Endothelial cell of umbilical vein (primary cell): ENCODE measurements at regions not wholly inside any gene's neighbourhood (a gene's known extent, or its start where the extent isn't known, plus 50 kb on each side); places are given as distances from the start of the nearest gene placed in this dataset.

Experiments used
- BruUV-seq: library from RNA; stranded (reverse); fragments of 400-500 nt; replicated peaks from 2 replicates; lab custom pipeline; 2021; lab: Mats Ljungman, UMichigan
- CTCF ChIA-PET: fragments of 300-600, 350-600 bp; sonication (Branson Sonifier 250); formaldehyde crosslinking; loops from one replicate; lab custom pipeline; 2021; ENCODE audit warnings: antibody characterized with exemption, inconsistent platforms; lab: Charles Lee
- POLR2A ChIA-PET: fragments of 300-600, 350-600 bp; sonication (Branson Sonifier 250); formaldehyde crosslinking; loops from one replicate; lab custom pipeline; 2021; ENCODE audit warnings: antibody characterized with exemption, inconsistent platforms; lab: Charles Lee
- DNase-seq: peaks from one replicate; pipeline ENCODE4 v3.0.0-alpha.2; 2011; ENCODE audit warnings: low read depth, low spot score
- FAIRE-seq: peaks from 2 replicates; lab custom pipeline; 2011; peaks lifted over from hg19 to GRCh38; lab: Jason Lieb, UNC
- H2AFZ ChIP-seq: 2 replicates; pipeline ENCODE4 v1.6.0; 2012; ENCODE audit warnings: low read depth, low read length, control low read depth, inconsistent platforms
- H3K27ac ChIP-seq: 2 replicates; pipeline ENCODE4 v1.5.1; 2011; ENCODE audit warnings: low read depth, mild to moderate bottlenecking, control low read depth, low read length, moderate library complexity; ENCODE audit not compliant: insufficient read depth
- H3K27me3 ChIP-seq, 2 experiments: 2 replicates each; pipeline versions ENCODE4 v1.6.0 to v1.6.1; 2011; ENCODE audit warnings: low read length in 2 of 2, mixed read lengths in 1 of 2; ENCODE audit not compliant: control insufficient read depth in 2 of 2, insufficient read depth in 2 of 2
- H3K36me3 ChIP-seq, 2 experiments: 2 replicates in 1 of 2; 3 replicates in 1 of 2; pipeline ENCODE4 v1.5.1; 2011; ENCODE audit warnings: low read length in 2 of 2, mild to moderate bottlenecking in 1 of 2, moderate library complexity in 1 of 2; ENCODE audit not compliant: control insufficient read depth in 2 of 2, insufficient read depth in 2 of 2; ENCODE audit errors: extremely low read depth in 1 of 2
- H3K4me1 ChIP-seq: 3 replicates; pipeline ENCODE4 v1.5.1; 2011; ENCODE audit warnings: mild to moderate bottlenecking, low read length; ENCODE audit not compliant: control insufficient read depth, insufficient read depth; ENCODE audit errors: extremely low read depth
- H3K4me2 ChIP-seq: 2 replicates; pipeline ENCODE4 v1.6.1; 2011; ENCODE audit warnings: low read length, control low read depth, mixed read lengths; ENCODE audit not compliant: insufficient read depth
- H3K4me3 ChIP-seq, 3 experiments: fragments of 200-600 bp in 1 of 3; sonication (generic), shearing (Covaris generic) in 1 of 3; replicated peaks in 1 of 3; 2 replicates each; pipeline ENCODE4 v1.5.1; 2011 to 2016; ENCODE audit warnings: control low read depth in 3 of 3, low read length in 3 of 3, mild to moderate bottlenecking in 2 of 3, inconsistent platforms in 1 of 3, low read depth in 1 of 3, moderate library complexity in 1 of 3; ENCODE audit not compliant: insufficient read depth in 1 of 3
- H3K79me2 ChIP-seq: 2 replicates; pipeline ENCODE4 v1.6.0; 2012; ENCODE audit warnings: low read length, inconsistent platforms; ENCODE audit not compliant: control insufficient read depth, insufficient read depth
- H3K9ac ChIP-seq: replicated peaks from 2 replicates; pipeline ENCODE3; 2011; ENCODE audit warnings: low read length, control low read depth; ENCODE audit not compliant: insufficient read depth; ENCODE audit errors: extremely low read depth
- H3K9me1 ChIP-seq: replicated peaks from 3 replicates; pipeline ENCODE4 v1.6.0; 2011; ENCODE audit warnings: mild to moderate bottlenecking, low read length; ENCODE audit not compliant: control insufficient read depth, insufficient read depth; ENCODE audit errors: extremely low read depth
- H3K9me3 ChIP-seq: replicated peaks from 2 replicates; pipeline ENCODE4 v1.5.1; 2012; ENCODE audit warnings: low read length, inconsistent platforms; ENCODE audit not compliant: control insufficient read depth, insufficient read depth
- H4K20me1 ChIP-seq: replicated peaks from 2 replicates; pipeline ENCODE3; 2011; ENCODE audit warnings: mild to moderate bottlenecking, low read length; ENCODE audit not compliant: control insufficient read depth, insufficient read depth; ENCODE audit errors: extremely low read depth
- EZH2 ChIP-seq: IDR thresholded peaks from 2 replicates; pipeline ENCODE4 v1.6.1; 2012; ENCODE audit warnings: borderline replicate concordance, low read depth, mild to moderate bottlenecking, moderate library complexity, low read length, inconsistent platforms; ENCODE audit not compliant: severe bottlenecking
- FOS ChIP-seq: IDR thresholded peaks from 2 replicates; pipeline ENCODE4 v1.6.1; 2011; ENCODE audit warnings: mild to moderate bottlenecking, low read length, moderate library complexity, borderline replicate concordance; ENCODE audit not compliant: insufficient read depth
- GATA2 ChIP-seq: IDR thresholded peaks from 2 replicates; pipeline ENCODE4 v1.7.0; 2011; ENCODE audit warnings: low read depth, mild to moderate bottlenecking, moderate library complexity, mixed read lengths, low read length; ENCODE audit not compliant: insufficient read length, insufficient read depth
- JUN ChIP-seq: IDR thresholded peaks from 2 replicates; pipeline ENCODE4 v1.6.1; 2011; ENCODE audit warnings: borderline replicate concordance, low read depth; ENCODE audit not compliant: insufficient read length, insufficient read depth
- MAX ChIP-seq: IDR thresholded peaks from 2 replicates; pipeline ENCODE4 v1.6.1; 2011; ENCODE audit not compliant: insufficient read depth, insufficient read length
- MYC ChIP-seq: IDR thresholded peaks from one replicate; pipeline ENCODE4 v1.6.1; 2011; ENCODE audit warnings: mild to moderate bottlenecking, low read depth, low read length
- POLR2A ChIP-seq: IDR thresholded peaks from 2 replicates; pipeline ENCODE4 v1.6.1; 2012; ENCODE audit warnings: low read depth, mild to moderate bottlenecking, control low read depth, low read length
- POLR2AphosphoS5 ChIP-seq: IDR thresholded peaks from 2 replicates; pipeline ENCODE4 v1.6.1; 2012; ENCODE audit warnings: low read depth, mild to moderate bottlenecking, control low read depth, low read length, moderate library complexity; ENCODE audit not compliant: insufficient read depth
- dilution Hi-C: fragments of 300-500 bp; cut with MboI; formaldehyde crosslinking; loops from one replicate; pipeline ENCODE4 v1.15.0; 2019; ENCODE audit warnings: low sequenced_read_pairs; ENCODE audit not compliant: extremely low pct_ligation_motif_present
- intact Hi-C: fragments of 100-400 bp; cut with micrococcal nuclease; formaldehyde crosslinking; loops from one replicate; pipeline ENCODE4 v1.10.0; 2022
- TF ChIP-seq, protein P1 (sequence below), 2 donors: IDR thresholded peaks; 1 replicate in 1 of 2; 2 replicates in 1 of 2; pipeline ENCODE4 v1.5.1; 2011; ENCODE audit warnings: low read length in 2 of 2, mild to moderate bottlenecking in 2 of 2, moderate library complexity in 2 of 2, control low read depth in 1 of 2, inconsistent platforms in 1 of 2, low read depth in 1 of 2; ENCODE audit not compliant: insufficient read depth in 1 of 2; ENCODE audit errors: extremely low read depth in 1 of 2

DNA sequence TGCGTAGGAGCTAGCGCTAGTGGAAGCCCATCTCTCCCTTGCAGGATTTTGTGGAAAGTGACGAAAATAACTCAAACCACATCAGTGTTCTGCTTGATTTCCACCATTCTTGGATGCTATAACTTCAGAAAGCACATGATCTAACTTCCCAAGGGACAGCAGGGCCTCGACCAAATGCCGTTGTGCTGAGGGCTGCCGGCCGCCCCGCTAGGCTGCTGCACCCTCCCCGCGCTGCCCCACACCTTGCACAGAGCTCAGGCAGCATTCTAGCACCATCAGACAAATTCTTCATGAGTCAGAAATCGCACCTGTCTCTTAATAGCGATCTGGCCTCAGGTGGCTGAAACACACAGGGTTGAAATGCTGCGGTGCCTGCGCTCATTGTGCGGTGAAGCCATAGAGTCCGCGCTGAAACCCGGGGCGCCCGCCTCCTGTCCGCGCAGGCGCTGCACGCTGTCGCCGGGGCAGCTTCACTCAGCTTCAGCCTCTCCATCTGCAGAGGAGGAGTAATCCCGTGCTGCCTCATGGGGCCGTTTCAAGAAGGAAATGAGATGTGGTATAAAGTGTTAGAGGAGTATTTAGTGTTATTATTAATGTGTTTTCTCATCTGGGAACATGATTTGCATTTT, 59.2 kb upstream of the B3GAT1 start:
- no peak for FAIRE-seq
- BruUV-seq: no TSS peak
- no peak for DNase-seq
- intact Hi-C loops: no loop called here
- no peak overlapping the region for H3K4me3 ChIP-seq
- H3K79me2 ChIP-seq: no peaks in the 10 kb centered on the region
- POLR2A ChIA-PET: no interaction called here
- no peaks in the 10 kb centered on the region for H3K36me3 ChIP-seq
- no peaks in the 10 kb centered on the region for H3K27me3 ChIP-seq
- no peak overlapping the region for H3K9ac ChIP-seq
- no peaks in the 10 kb centered on the region for H4K20me1 ChIP-seq
- no peak overlapping the region for H3K4me2 ChIP-seq
- H3K9me1 ChIP-seq: no peaks in the 10 kb centered on the region
- CTCF ChIA-PET: no interaction called here
- dilution Hi-C loops: no loop called here
- H3K27ac ChIP-seq: no peak overlapping the region
- no peak overlapping the region for H2AFZ ChIP-seq
- no peaks in the 10 kb centered on the region for H3K9me3 ChIP-seq
- TF ChIP-seq, protein P1, sequence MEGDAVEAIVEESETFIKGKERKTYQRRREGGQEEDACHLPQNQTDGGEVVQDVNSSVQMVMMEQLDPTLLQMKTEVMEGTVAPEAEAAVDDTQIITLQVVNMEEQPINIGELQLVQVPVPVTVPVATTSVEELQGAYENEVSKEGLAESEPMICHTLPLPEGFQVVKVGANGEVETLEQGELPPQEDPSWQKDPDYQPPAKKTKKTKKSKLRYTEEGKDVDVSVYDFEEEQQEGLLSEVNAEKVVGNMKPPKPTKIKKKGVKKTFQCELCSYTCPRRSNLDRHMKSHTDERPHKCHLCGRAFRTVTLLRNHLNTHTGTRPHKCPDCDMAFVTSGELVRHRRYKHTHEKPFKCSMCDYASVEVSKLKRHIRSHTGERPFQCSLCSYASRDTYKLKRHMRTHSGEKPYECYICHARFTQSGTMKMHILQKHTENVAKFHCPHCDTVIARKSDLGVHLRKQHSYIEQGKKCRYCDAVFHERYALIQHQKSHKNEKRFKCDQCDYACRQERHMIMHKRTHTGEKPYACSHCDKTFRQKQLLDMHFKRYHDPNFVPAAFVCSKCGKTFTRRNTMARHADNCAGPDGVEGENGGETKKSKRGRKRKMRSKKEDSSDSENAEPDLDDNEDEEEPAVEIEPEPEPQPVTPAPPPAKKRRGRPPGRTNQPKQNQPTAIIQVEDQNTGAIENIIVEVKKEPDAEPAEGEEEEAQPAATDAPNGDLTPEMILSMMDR (IDR thresholded peaks at IDR 0.05; ENCODE audit: extremely low read depth in 1 of 2, insufficient read depth in 1 of 2, low read depth in 1 of 2, low read length in 2 of 2): no peak
- TF ChIP-seq EZH2: no peak
- TF ChIP-seq MYC: no peak
- TF ChIP-seq MAX: no peak
- H3K4me1 ChIP-seq: no peaks in the 10 kb centered on the region

- FAIRE-seq: no peak
- no peaks in the 10 kb centered on the region for H3K79me2 ChIP-seq
- ChIA-PET POLR2A (no interaction called here), CTCF (no interaction called here)
- H3K9ac ChIP-seq: no peak overlapping the region
- no peaks in the 10 kb centered on the region for H3K4me1 ChIP-seq
- intact Hi-C loops (no loop called here), dilution Hi-C loops (no loop called here)
- no peak for DNase-seq
- no peaks in the 10 kb centered on the region for H3K9me3 ChIP-seq
- no peaks in the 10 kb centered on the region for H4K20me1 ChIP-seq
- no peak overlapping the region for H3K4me2 ChIP-seq
- H3K27me3 ChIP-seq: no peaks in the 10 kb centered on the region
- H3K9me1 ChIP-seq: no peaks in the 10 kb centered on the region
- H3K36me3 ChIP-seq: no peaks in the 10 kb centered on the region
- H2AFZ ChIP-seq: no peak overlapping the region
- TF ChIP-seq POLR2AphosphoS5: no peak
- TF ChIP-seq EZH2: no peak
- TF ChIP-seq, protein P1 (IDR thresholded peaks at IDR 0.05; ENCODE audit: extremely low read depth in 1 of 2, insufficient read depth in 1 of 2, low read depth in 1 of 2, low read length in 2 of 2): no peak
- TF ChIP-seq FOS: no peak
- TF ChIP-seq GATA2: no peak
- TF ChIP-seq MYC: no peak
- no peak for TF ChIP-seq JUN
- no peak for TF ChIP-seq POLR2A
- no peak for TF ChIP-seq MAX
- H3K27ac ChIP-seq: no peak overlapping the region
- no TSS peak for BruUV-seq
- H3K4me3 ChIP-seq: no peak overlapping the region
Measured at GRCh38 chr11:134470238-134470637, 58.2 kb upstream of the B3GAT1 start.
